Hematopoietic multipotent progenitor cell treated with erythropoietin and hydrocortisone succinate and interleukin-3 and kit ligand, for 6 days (in vitro differentiated cells): ENCODE measurements at regions not wholly inside any gene's neighbourhood (a gene's known extent, or its start where the extent isn't known, plus 50 kb on each side); places are given as distances from the start of the nearest gene placed in this dataset.
"Not testable (repeated sequence)": the region's sequence is repeated elsewhere in the genome, so short reads cannot be mapped to it uniquely, and the experiment has no call there.

Experiments used
- DNase-seq: peaks from one replicate; pipeline ENCODE4 v3.0.0-alpha.2; 2015

DNA sequence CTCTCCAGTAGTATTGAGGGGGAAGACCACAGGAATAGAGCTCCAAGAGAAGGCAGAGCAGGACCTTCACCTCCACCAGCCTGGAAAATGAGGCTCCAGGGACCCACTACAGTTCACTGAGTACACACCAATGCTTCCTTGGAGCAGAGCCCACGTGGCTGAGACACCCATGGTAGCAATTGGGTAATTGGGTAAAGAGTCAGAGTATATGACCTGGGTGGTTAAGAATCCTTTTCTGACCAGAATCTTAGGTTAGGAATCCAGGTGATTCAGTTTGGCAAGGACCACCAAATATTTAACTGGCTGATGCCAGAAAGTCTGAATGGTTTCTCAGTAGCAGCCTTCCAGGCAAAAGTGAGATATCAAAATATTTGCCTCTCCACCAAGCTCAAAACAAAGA is 107.7 kb downstream of the MDH1 start:
- DNase-seq = no peak

DNA sequence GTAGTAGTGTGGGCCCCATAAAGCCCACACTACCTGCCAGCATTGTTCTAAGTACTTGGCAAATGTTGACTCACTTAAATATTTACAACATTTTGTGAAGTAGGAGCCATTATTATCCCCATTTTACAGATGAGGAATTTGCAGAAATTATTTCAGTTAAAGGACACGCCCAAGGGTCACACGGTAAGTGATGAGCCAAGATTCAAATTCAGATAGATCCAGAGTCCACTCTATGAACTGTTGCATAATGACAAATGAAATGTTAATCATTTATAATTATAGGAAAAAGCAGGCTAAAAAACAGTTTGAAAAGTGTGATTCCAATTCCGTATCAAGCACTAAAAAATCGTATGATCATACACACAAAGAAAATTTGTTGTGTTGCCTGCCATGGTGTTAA is 108.4 kb downstream of the MDH1 start:
- no peak for DNase-seq

DNA sequence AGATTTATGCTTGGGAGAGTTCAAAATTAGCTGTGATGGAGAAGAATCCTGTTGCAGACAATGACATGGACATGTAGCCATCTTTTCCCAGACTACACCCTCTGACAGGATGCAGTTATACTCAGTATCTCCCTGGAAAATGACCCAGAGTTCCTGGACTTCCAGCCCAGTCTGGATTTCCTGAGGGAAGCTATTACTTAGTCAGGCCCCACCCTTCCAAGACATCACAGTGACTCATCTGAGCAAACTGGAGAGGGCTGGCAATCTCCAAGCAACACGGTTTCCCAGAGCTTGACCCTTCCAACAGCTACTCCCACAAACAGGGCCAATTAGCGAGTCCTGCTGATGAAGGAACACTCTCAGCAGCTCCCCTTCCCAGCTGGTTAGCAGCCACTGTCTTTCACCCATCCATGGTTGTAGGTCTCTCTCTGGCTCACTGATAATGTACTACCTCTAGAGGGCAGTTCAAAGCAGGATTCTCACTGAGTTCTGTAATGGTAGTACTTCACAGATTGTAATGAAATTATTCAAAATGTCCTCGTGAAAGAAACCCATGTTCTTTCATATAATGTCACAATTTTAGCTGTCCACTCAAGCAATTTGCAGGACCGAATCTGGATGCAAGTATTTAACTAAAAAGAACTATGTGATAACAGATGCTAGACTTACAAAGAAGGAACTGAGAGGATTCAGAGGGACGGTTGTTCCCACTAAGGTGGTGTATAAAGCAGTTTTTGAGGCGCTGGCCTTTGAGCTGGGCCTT is 110.2 kb downstream of the MDH1 start:
- DNase-seq = peak; percentile 75

DNA sequence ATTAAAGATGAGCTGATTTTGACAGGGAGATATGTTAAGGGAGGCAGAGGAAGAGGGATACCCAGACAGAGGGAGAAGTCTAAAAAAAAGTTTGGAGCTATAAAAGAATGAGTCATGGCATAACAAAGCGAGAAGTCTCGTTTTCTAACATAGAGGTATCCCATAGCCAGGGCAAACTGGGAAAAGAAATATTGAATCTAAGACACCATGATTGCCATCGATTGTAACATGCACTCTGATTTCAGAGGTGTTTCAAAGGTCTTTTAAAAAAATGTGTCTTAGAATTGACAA is 110.7 kb downstream of the MDH1 start:
- no peak for DNase-seq

DNA sequence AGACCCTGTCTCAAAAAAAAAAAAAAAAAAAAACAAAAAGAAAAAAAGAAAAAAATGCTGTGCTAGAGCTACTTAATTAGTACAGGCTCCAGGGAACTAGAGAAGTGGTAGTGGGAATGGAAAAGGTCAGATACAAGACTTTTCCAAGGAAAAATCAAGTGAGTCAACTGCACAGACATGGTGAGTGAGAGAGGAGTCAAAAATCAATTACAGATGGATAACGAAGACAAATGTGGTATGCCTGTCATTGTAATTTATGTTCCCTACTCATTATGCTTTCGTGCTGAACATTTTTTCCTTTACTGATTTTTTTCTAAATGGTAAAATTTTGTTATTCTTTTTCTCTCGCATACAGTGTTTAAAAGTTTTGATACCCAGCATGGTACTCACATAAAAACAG is 111.5 kb downstream of the MDH1 start:
- DNase-seq = no peak

DNA sequence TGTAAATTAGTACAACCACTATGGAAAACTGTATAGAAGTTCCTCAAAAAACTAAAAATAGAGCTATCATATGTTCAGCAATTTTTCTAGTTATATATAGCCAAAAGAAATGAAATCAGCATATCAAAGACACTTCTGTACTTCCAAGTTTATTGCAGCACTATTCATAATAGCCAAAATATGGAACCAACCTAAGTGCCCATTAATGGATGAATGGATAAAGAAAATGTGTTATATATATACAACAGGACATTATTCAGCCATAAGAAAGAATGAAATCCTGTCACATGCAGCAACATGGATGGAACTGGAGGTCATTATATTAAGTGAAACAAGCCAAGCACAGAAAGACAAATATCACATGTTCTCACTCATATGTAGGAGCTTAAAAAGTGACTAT is 112.6 kb downstream of the MDH1 start:
- no peak for DNase-seq

DNA sequence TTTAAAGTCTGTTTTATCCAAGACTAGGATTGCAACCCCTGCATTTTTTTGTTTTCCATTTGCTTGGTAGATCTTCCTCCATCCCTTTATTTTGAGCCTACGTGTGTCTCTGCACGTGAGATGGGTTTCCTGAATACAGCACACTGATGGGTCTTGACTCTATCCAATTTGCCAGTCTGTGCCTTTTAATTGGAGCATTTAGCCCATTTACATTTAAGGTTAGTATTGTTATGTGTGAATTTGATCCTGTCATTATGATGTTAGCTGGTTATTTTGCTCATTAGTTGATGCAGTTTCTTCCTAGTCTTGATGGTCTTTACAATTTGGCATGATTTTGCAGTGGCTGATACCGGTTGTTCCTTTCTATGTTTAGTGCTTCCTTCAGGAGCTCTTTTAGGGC is 117.3 kb downstream of the MDH1 start:
- not testable (repeated sequence) for DNase-seq

DNA sequence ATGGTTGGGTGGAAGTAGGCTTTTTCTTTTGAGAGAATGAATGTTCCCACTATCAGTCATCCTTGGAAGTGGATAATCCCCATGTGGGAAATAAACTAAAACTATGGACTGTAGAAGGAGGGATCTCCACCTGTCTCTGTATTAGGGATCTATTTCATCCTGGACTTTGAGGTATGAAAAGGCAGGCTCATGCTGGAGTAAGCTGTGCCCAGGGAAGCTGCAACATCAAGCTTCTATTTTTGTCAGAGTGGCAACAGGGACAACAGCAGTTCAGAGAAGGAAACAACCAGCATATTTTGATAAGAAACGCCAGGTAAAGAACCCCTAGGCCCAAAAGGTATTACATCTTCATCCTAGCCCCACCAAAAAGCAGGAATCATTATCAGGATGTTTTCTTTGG is 122.0 kb downstream of the MDH1 start:
- no peak for DNase-seq

DNA sequence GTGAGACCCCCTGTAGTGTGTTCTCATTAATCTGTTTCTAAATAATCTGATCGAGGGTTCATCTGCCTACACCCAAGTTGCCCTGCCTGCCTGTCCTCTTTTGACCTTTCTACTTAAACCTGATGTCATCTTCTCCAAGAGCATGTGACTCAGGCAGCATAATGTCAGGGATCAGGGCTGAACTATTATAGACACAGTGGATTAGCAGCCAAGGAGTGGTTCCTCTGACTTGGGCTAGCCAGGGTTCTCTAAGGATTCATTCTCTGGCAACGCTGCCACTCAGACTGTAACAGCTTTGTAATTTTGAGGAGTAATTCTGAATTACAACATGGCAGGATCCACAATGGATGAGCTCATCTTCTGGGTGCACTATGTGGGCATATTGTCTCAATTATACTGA is 124.0 kb downstream of the MDH1 start:
- no peak for DNase-seq

DNA sequence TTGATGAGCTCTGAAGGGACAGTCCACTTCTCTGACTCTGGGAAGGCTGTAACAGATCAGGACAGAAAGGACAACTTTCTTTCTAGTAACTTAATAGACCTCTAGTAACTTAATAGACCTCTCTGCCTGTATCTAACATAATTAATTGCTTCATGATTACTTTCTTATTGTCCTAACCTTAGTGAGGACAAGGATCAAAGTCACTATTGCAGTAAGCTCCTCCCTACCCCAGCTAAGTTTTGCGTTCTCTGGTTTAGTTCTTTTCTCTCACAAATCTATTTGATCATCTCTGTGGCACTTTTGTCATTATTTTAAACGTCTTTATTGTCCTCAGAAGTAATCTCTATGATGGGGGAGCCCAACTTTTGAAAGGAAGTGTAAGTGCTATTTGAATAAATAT is 125.5 kb upstream of the UGP2 start:
- no peak for DNase-seq

DNA sequence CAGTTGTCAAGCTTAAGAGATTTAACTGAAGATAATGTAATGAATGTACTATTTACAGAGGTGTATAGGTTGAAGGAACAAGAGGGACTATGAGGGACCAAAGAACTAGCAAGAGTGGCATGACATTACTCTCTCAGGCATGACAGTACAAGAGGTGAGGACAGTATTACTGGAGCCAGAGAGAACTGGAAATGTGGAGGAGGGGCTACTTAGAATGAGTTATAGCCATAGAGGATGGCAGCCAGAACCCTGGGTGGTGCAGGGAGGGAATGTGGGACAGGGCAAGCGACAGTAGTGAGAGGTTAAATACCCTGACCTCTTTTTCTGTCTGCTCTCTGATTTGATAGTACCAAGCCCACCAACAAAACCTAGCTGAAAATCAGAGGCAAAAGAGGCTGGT is 122.6 kb upstream of the UGP2 start:
- no peak for DNase-seq

DNA sequence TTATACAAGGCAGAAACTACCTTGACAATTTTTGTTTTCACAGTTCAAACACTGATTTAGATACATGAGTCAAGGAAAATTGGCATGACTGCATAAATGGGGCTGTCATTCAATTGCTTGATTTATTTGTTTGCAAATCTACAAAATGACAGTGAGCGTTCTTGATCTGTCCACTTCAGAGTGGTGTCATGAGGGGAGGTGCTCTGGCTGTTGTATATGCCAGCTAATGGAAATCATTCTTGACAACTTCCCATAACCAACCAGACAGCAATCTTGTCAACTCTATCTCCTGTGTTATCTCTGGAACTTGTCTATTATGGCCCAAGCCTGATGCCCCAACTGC is 120.6 kb upstream of the UGP2 start:
- no peak for DNase-seq

DNA sequence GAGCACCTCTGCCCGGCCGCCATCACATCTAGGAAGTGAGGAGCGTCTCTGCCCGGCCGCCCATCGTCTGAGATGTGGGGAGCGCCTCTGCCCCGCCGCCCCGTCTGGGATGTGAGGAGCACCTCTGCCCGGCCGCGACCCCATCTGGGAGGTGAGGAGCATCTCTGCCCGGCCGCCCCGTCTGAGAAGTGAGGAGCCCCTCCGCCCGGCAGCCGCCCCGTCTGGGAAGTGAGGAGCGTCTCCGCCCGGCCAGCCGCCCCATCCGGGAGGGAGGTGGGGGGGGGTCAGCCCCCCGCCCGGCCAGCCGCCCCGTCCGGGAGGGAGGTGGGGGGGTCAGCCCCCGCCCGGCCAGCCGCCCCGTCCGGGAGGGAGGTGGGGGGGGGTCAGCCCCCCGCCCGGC is 119.4 kb upstream of the UGP2 start:
- not testable (repeated sequence) for DNase-seq

DNA sequence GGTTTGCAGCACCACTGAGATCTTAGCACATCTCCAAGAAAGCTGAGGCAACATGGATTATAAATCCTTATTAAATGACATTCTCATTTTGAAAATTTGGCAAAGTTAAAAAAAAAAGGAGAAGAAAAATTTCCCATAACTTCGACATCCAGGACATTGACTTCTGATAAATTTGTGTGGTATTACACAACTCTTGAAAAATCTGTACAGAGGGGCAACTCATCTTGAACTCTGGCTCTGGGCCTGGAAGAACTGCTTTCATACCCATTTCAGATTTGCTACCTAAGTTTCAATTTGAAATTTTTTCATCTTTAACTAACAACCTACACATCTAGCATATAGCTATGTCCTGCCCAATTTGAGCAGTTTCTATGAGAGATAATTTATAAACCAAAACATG is 118.0 kb upstream of the UGP2 start:
- DNase-seq = no peak

DNA sequence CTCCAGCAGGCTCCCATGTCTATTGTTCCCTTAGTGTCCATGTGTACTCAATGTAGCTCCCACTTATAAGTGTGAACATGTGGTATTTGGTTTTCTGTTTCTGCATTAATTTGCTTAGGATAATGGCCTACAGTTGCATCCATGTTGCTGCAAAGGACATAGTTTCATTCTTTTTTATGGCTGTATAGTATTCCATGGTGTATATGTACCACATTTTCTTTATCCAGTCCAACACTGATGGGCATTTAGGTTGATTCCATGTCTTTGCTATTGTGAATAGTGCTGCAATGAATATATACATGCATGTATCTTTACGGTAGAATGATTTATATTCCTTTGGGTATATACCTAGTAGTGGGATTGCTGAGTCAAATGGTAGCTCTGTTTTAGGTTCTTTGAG is 116.5 kb upstream of the UGP2 start:
- DNase-seq = not testable (repeated sequence)

DNA sequence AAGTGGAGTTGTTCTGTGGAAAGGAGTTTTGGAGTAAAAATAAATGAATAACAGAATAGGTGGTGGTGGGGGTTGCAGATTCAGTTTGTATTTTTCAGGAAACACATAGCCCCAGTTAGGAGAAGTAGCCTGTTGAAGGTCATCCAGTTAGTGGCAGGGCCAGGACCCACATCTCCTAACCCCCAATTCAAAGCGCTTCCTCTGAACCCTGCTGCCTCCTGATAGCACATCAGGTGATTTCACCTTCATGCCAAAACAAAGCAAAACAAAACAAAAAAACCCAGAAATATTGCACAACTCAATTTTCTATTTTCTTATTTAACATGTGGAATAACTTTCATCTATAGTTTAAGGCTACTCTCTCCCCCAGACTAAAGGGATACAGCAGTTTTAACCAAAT is 112.3 kb upstream of the UGP2 start:
- no peak for DNase-seq

DNA sequence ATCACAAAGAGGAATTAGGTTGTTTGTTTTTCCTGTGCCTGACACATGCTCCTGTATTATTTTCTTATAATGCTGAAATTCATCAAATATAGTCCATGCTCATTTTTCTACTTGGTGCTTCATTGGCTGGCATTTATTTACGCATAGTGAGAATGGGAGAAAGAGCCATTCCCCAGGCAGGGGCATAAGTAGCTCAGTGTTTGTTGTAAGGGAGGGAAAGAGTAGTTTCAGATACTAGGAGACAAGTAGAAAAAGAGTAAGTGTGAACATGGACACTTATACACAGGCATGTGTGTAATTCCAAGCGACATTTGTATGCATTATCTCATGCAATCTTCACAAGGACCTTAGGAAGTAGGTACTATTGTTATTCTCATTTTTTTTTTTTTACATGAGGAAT is 111.9 kb upstream of the UGP2 start:
- no peak for DNase-seq

DNA sequence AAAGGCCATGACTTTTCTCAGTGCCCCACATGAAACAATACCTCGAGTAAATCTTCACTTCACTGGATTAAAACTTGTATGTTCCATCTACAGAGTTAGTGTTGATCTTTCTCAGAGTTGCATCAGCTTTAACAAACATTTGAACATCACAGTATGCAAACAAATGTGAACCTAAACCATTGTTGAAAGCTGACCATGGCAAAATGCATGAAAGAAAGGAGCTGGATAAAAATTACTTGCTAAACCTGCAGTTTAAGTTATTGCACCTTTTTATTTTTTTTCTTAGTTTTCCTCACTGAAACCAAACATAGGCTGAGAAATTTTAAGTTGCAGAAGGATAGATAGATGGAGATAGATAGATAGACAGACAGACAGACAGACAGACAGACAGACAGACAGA is 107.2 kb upstream of the UGP2 start:
- no peak for DNase-seq

DNA sequence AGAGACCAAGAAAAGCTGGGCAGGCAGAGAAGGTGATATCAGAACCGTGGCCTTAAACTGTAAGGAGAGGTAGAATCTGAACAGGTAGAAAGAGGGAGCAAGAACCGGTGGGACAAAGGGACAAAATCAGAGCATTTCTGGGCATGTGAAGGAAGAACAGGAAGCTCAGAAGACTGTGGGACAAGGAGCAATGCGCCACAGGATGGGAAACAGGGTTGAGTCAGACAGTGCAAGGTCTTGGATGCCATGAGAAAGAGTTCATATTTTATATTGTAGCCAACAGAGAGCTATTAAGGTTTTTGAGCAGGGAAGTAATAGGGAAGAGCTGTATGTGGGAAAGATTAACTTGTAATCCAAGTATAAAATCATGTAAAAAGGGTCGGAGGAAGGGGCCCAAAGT is 106.4 kb upstream of the UGP2 start:
- no peak for DNase-seq

DNA sequence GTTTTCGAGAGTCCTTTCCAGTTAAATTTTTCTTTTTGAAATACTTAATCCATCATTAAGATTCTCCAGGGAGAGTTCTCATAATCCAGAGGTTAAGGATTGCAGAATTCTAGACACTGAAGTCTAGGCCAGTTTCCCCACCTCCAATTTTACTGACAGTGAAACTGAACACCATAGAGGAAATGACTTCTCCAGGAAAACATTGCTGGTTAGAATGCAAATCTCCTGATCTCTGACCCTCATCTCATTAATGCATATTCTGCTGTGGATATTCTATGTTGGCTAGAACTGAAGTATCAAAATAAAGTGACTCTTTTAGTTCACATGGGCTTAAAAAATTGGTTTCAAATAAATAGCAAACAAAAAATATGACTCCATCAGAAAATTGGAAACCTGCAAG is 105.8 kb upstream of the UGP2 start:
- no peak for DNase-seq

DNA sequence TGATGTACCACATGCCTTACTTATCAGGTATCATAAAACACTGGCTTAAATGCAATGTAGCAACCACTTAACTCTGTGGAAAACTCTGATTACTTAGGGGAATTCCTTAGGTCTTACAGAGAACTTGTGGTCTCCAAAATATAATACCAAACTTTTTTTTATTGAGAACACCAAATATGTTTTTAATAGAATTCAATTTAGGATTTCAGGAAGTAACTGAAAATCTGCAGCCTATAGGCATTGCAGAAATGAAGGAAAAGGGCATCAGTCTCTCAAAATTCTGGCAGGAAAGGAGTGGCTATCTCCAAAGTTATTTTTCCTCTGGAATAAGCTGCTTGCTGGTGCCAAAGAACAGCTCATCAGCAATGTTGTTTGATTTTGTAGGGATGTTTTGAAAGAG is 105.3 kb upstream of the UGP2 start:
- no peak for DNase-seq

DNA sequence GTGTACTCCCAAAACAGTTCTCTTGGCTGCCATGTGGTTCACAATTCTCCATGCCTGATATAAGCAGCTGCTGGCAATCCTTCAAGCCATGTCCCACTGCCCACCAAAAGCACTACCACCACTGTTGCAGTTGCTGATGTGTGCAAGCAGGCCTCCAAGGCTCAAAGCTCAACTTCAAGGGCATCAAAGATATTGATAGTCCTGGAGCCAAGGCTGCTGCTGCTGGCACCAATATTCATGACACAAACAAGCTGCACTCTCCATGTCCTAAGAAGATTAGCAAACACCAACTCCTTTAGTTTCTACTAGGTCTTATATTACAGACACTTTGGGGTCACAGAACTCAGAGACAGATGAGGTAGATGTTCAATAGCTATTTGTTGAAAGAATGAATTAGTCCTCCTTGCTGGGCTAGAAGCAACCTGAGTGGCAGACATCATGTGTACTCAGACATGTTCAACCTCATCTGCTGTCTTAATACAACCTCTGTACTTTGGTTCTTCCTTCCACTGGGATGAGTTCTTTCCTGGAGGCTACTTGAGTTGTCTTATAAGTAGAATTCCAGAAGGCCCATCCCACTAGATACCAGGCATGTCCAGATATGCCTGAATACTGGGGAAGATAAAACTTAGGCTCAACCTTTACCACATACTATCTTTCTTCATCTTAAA is 104.5 kb upstream of the UGP2 start:
- DNase-seq = no peak

DNA sequence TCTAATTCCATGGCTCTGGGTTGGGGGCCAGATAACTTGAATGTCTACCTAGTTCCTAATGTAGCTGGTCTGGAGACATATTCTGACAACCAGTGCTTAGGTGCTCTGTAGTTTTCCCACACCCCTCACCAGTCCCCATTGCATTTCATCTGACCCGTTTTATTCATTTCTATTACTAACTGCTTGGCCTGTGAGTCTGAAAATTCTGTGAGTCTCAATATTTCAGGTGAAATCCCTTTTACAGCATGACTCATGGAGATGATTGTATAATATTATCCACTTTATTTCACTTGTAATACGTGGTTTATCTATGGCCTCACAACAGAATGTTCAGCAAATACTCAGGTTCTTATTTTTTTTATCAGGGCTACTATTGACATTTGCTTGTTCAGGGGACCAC is 103.7 kb upstream of the UGP2 start:
- no peak for DNase-seq

DNA sequence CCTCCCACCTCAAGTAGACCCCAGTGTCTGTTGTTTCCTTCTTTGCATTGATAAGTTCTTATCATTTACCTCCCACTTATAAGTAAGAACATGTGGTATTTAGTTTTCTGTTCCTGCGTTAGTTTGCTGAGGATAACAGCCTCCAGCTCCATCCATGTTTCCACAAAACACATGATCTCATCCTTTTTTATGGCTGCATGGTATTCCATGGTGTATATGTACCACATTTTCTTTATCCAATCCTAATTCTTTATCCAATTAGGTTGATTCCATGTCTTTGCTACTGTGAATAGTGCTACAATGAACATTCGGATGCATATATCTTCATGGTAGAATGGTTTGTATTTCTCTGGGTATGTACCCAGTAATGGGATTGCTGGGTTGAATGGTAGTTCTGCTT is 102.5 kb upstream of the UGP2 start:
- DNase-seq = not testable (repeated sequence)

DNA sequence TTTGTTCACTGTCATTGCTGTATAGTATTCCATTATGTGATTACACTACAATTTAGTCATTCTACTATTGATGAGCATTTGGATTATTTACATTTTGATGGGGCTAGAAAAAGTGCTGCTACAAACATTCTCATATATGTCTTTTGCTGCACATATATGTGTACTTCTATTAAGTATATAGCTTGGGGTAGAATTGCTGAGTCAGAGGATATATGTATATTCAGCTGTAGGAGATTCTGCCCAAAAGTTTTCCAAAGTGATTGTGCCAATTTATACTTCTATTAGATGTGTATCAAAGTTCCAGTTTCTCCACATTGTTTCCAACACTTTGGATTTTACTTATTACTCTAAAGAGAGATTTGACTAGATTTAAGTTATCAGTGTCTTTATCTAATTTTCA is 101.7 kb upstream of the UGP2 start:
- DNase-seq = no peak
